ENCODE measurements at regions not wholly inside any gene's neighbourhood (a gene's known extent, or its start where the extent isn't known, plus 50 kb on each side); places are given as distances from the start of the nearest gene placed in this dataset.

DNA sequence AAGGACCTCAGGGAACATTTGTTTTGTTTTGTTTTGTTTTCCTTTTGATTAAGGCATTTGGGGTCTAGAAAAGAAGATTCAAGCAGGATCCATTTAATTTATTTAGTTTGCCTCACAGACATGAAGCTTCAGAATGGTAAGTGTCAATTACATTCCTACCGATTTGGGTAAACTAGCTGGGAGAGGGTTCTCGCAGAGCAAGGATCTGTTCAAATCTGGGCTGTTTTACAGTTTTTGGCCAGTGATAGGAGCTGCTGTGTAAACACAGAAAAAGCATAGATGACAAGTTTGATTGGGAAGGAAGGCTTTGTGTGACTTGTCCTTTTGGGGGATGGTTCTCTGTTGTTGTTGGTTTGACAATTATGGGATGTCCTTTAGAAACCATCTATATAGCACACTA is 470.3 kb upstream of the WWC1 start:
- Histone ChIP-seq H3K9me1 (ENCODE audit: control insufficient read depth, extremely low read depth, insufficient read depth, low read length) (no peaks in the 10 kb centered on the region), H2AFZ (ENCODE audit: control insufficient read depth, low read length) (no peak overlapping the region), H3K36me3 (ENCODE audit: control insufficient read depth in 2 of 2, extremely low read depth in 1 of 2, insufficient read depth in 2 of 2, low read length in 2 of 2) (peaks cover 10 to 20% of the 10 kb centered on the region in 2 experiments), H3K9ac (ENCODE audit: control insufficient read depth, extremely low read depth, insufficient read depth, low read length) (peak overlapping the region; percentile 93), H3K4me3 (ENCODE audit: control insufficient read depth in 2 of 3, extremely low read depth in 1 of 3, insufficient read depth in 2 of 3, low read depth in 1 of 3, low read length in 3 of 3) (peak overlapping the region; percentile 67 to 79 (median 72)), H3K79me2 (ENCODE audit: control insufficient read depth, insufficient read depth, low read length) (peaks cover 64% of the 10 kb centered on the region), H3K4me2 (ENCODE audit: control insufficient read depth, extremely low read depth, insufficient read depth, low read depth, low read length) (peak overlapping the region; percentile 73), H3K9me3 (ENCODE audit: control insufficient read depth, low read depth, low read length) (no peaks in the 10 kb centered on the region), H4K20me1 (ENCODE audit: control insufficient read depth, extremely low read depth, insufficient read depth, low read length) (no peaks in the 10 kb centered on the region), H3K27me3 (ENCODE audit: control insufficient read depth, extremely low read depth, insufficient read depth, low read length) (no peaks in the 10 kb centered on the region), H3K4me1 (ENCODE audit: control insufficient read depth, extremely low read depth, insufficient read depth, low read length) (peaks cover 68% of the 10 kb centered on the region), H3K27ac (ENCODE audit: control insufficient read depth, insufficient read depth, low read length) (peak overlapping the region; percentile 97)
- FAIRE-seq (no peak), DNase-seq (ENCODE audit: low read depth, low spot score) (no peak)
- TF ChIP-seq EZH2 (IDR thresholded peaks at IDR 0.05; ENCODE audit: low read length), result no peak
- TF ChIP-seq, protein P1, sequence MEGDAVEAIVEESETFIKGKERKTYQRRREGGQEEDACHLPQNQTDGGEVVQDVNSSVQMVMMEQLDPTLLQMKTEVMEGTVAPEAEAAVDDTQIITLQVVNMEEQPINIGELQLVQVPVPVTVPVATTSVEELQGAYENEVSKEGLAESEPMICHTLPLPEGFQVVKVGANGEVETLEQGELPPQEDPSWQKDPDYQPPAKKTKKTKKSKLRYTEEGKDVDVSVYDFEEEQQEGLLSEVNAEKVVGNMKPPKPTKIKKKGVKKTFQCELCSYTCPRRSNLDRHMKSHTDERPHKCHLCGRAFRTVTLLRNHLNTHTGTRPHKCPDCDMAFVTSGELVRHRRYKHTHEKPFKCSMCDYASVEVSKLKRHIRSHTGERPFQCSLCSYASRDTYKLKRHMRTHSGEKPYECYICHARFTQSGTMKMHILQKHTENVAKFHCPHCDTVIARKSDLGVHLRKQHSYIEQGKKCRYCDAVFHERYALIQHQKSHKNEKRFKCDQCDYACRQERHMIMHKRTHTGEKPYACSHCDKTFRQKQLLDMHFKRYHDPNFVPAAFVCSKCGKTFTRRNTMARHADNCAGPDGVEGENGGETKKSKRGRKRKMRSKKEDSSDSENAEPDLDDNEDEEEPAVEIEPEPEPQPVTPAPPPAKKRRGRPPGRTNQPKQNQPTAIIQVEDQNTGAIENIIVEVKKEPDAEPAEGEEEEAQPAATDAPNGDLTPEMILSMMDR (optimal IDR thresholded peaks at IDR 0.05 in 1 of 3, IDR thresholded peaks at IDR 0.05 in 1 of 3, conservative IDR thresholded peaks at IDR 0.05 in 1 of 3; ENCODE audit: extremely low read depth in 1 of 3, insufficient read depth in 2 of 3, low read length in 3 of 3), result no peak
- dilution Hi-C loops (cut with MboI; ENCODE audit: extremely low pct_ligation_motif_present, low sequenced_read_pairs), result no loop called here

DNA sequence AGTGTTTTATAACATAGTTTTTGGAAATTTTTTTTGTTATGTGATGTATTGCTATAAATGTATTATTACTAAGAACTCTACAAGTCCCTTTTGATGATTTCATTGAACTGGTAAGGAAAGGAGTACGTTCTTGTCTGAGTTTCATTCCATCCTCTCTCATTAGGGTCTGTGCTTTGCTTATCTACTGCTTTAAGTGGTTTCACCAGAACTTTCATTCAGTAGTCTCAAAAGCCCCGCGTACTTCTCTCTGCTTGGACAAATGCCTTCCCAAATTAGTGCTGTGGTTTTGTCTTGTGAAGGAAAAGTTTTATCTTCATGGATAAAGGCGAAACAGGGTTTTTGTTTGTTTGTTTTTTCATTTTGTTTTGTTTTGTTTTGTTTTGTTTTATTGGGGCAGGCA is 469.8 kb upstream of the WWC1 start:
- peak overlapping the region; percentile 97 for H3K27ac ChIP-seq (ENCODE audit: control insufficient read depth, insufficient read depth, low read length)
- H3K79me2 ChIP-seq (ENCODE audit: control insufficient read depth, insufficient read depth, low read length), result peaks cover 69% of the 10 kb centered on the region
- no peak for DNase-seq (ENCODE audit: low read depth, low spot score)
- TF ChIP-seq, protein P1 (optimal IDR thresholded peaks at IDR 0.05 in 1 of 3, IDR thresholded peaks at IDR 0.05 in 1 of 3, conservative IDR thresholded peaks at IDR 0.05 in 1 of 3; ENCODE audit: extremely low read depth in 1 of 3, insufficient read depth in 2 of 3, low read length in 3 of 3), result no peak
- no peak for TF ChIP-seq EZH2 (IDR thresholded peaks at IDR 0.05; ENCODE audit: low read length)
- peak overlapping the region; percentile 73 for H3K4me2 ChIP-seq (ENCODE audit: control insufficient read depth, extremely low read depth, insufficient read depth, low read depth, low read length)
- no peaks in the 10 kb centered on the region for H3K27me3 ChIP-seq (ENCODE audit: control insufficient read depth, extremely low read depth, insufficient read depth, low read length)
- H2AFZ ChIP-seq (ENCODE audit: control insufficient read depth, low read length), result no peak overlapping the region
- peak overlapping the region; percentile 67 to 79 (median 72) for H3K4me3 ChIP-seq (ENCODE audit: control insufficient read depth in 2 of 3, extremely low read depth in 1 of 3, insufficient read depth in 2 of 3, low read depth in 1 of 3, low read length in 3 of 3)
- peaks cover 10 to 20% of the 10 kb centered on the region in 2 experiments for H3K36me3 ChIP-seq (ENCODE audit: control insufficient read depth in 2 of 2, extremely low read depth in 1 of 2, insufficient read depth in 2 of 2, low read length in 2 of 2)
- H3K9ac ChIP-seq (ENCODE audit: control insufficient read depth, extremely low read depth, insufficient read depth, low read length), result peak overlapping the region; percentile 93
- dilution Hi-C loops (cut with MboI; ENCODE audit: extremely low pct_ligation_motif_present, low sequenced_read_pairs), result no loop called here
- H3K9me3 ChIP-seq (ENCODE audit: control insufficient read depth, low read depth, low read length), result no peaks in the 10 kb centered on the region
- no peak for FAIRE-seq
- no peaks in the 10 kb centered on the region for H3K9me1 ChIP-seq (ENCODE audit: control insufficient read depth, extremely low read depth, insufficient read depth, low read length)
- H3K4me1 ChIP-seq (ENCODE audit: control insufficient read depth, extremely low read depth, insufficient read depth, low read length), result peaks cover 68% of the 10 kb centered on the region
- no peaks in the 10 kb centered on the region for H4K20me1 ChIP-seq (ENCODE audit: control insufficient read depth, extremely low read depth, insufficient read depth, low read length)

Measured in keratinocyte (primary cell).